ENCODE measurements at regions not wholly inside any gene's neighbourhood (a gene's known extent, or its start where the extent isn't known, plus 50 kb on each side); places are given as distances from the start of the nearest gene placed in this dataset.
"Not testable (repeated sequence)": the region's sequence is repeated elsewhere in the genome, so short reads cannot be mapped to it uniquely, and the experiment has no call there.

GRCh38 chr6:6962086-6962485 is 145.7 kb upstream of the RREB1 start (continued):
- TF ChIP-seq ZNF462 (CRISPR knock-in tag; IDR thresholded peaks at IDR 0.05) (no peak), ZNF114 (CRISPR knock-in tag; IDR thresholded peaks at IDR 0.05) (no peak), EZH2 (IDR thresholded peaks at IDR 0.05; ENCODE audit: low read depth, unreplicated experiment) (no peak), JUNB (IDR thresholded peaks at IDR 0.05; ENCODE audit: unreplicated experiment) (no peak), ZNF331 (CRISPR knock-in tag; IDR thresholded peaks at IDR 0.05; ENCODE audit: low read depth) (no peak)
- TF ChIP-seq, protein P1, sequence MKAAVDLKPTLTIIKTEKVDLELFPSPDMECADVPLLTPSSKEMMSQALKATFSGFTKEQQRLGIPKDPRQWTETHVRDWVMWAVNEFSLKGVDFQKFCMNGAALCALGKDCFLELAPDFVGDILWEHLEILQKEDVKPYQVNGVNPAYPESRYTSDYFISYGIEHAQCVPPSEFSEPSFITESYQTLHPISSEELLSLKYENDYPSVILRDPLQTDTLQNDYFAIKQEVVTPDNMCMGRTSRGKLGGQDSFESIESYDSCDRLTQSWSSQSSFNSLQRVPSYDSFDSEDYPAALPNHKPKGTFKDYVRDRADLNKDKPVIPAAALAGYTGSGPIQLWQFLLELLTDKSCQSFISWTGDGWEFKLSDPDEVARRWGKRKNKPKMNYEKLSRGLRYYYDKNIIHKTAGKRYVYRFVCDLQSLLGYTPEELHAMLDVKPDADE (IDR thresholded peaks at IDR 0.05): no peak

- no peaks in the 10 kb centered on the region for H3K36me3 Mint-ChIP-seq (ENCODE audit: low read depth)
- H3K9me2 ChIP-seq (ENCODE audit: insufficient read depth): no peaks in the 10 kb centered on the region
- H3K4me3 ChIP-seq: no peak overlapping the region
- H3K9me3 Mint-ChIP-seq: peaks cover 5% of the 10 kb centered on the region; the same call in 2 of the 3 replicates
- TF ChIP-seq CTCF (conservative IDR thresholded peaks at IDR 0.05; ENCODE audit: low read depth in 2 of 2): no peak
- TF ChIP-seq, protein P2, sequence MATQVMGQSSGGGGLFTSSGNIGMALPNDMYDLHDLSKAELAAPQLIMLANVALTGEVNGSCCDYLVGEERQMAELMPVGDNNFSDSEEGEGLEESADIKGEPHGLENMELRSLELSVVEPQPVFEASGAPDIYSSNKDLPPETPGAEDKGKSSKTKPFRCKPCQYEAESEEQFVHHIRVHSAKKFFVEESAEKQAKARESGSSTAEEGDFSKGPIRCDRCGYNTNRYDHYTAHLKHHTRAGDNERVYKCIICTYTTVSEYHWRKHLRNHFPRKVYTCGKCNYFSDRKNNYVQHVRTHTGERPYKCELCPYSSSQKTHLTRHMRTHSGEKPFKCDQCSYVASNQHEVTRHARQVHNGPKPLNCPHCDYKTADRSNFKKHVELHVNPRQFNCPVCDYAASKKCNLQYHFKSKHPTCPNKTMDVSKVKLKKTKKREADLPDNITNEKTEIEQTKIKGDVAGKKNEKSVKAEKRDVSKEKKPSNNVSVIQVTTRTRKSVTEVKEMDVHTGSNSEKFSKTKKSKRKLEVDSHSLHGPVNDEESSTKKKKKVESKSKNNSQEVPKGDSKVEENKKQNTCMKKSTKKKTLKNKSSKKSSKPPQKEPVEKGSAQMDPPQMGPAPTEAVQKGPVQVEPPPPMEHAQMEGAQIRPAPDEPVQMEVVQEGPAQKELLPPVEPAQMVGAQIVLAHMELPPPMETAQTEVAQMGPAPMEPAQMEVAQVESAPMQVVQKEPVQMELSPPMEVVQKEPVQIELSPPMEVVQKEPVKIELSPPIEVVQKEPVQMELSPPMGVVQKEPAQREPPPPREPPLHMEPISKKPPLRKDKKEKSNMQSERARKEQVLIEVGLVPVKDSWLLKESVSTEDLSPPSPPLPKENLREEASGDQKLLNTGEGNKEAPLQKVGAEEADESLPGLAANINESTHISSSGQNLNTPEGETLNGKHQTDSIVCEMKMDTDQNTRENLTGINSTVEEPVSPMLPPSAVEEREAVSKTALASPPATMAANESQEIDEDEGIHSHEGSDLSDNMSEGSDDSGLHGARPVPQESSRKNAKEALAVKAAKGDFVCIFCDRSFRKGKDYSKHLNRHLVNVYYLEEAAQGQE (IDR thresholded peaks at IDR 0.05; ENCODE audit: unreplicated experiment): no peak
- peaks cover 2% of the 10 kb centered on the region for H3K27me3 Mint-ChIP-seq (ENCODE audit: insufficient read depth, low read depth, poor library complexity)
- H3K36me3 ChIP-seq (ENCODE audit: insufficient read depth): no peaks in the 10 kb centered on the region
- no peaks in the 10 kb centered on the region for H3K79me2 ChIP-seq (replicated peaks; ENCODE audit: insufficient read depth)
- no peaks in the 10 kb centered on the region for H3K27me3 ChIP-seq (ENCODE audit: insufficient read depth)
- no peak overlapping the region for H3K27ac ChIP-seq (ENCODE audit: low read depth)
- no peak overlapping the region for H3K4me3 Mint-ChIP-seq
- H3K27ac Mint-ChIP-seq: no peak overlapping the region
- H3F3A ChIP-seq (replicated peaks; ENCODE audit: low read depth): no peaks in the 10 kb centered on the region
- no peaks in the 10 kb centered on the region for H3K4me1 ChIP-seq (ENCODE audit: insufficient read depth)
- no peaks in the 10 kb centered on the region for H3K4me1 Mint-ChIP-seq
- H3K4me2 ChIP-seq: no peak overlapping the region
- ATAC-seq (no peak), DNase-seq (ENCODE audit: low spot score) (no peak)
- no peaks in the 10 kb centered on the region for H4K20me1 ChIP-seq (replicated peaks; ENCODE audit: insufficient read depth)
- H2AFZ ChIP-seq: no peak overlapping the region
These were observed 145.1 kb upstream of the RREB1 start for GRCh38 chr6:6962699-6963098.

GRCh38 chr6:6963390-6963789 is 144.4 kb upstream of the RREB1 start:
- H3K27ac Mint-ChIP-seq; H4K20me1 ChIP-seq (replicated peaks; ENCODE audit: insufficient read depth); H3K4me1 ChIP-seq (ENCODE audit: insufficient read depth); H3K9me3 Mint-ChIP-seq; H3K9me2 ChIP-seq (ENCODE audit: insufficient read depth); H3K36me3 ChIP-seq (ENCODE audit: insufficient read depth); H2AFZ ChIP-seq; H3K79me2 ChIP-seq (replicated peaks; ENCODE audit: insufficient read depth); H3K27me3 Mint-ChIP-seq (ENCODE audit: insufficient read depth, low read depth, poor library complexity); H3K4me2 ChIP-seq; H3F3A ChIP-seq (replicated peaks; ENCODE audit: low read depth); H3K36me3 Mint-ChIP-seq (ENCODE audit: low read depth); DNase-seq (ENCODE audit: low spot score); H3K4me1 Mint-ChIP-seq; H3K4me3 ChIP-seq; H3K4me3 Mint-ChIP-seq; H3K27me3 ChIP-seq (ENCODE audit: insufficient read depth); H3K27ac ChIP-seq (ENCODE audit: low read depth); ATAC-seq: not testable (repeated sequence)
